ENCODE measurements at regions not wholly inside any gene's neighbourhood (a gene's known extent, or its start where the extent isn't known, plus 50 kb on each side); places are given as distances from the start of the nearest gene placed in this dataset.

GRCh38 chr7:155147624-155148023, 77.5 kb downstream of the HTR5A start:
- Histone ChIP-seq H3K4me3 (no peak overlapping the region), H3K9me3 (peaks cover 4% of the 10 kb centered on the region), H3K36me3 (ENCODE audit: low read depth) (no peaks in the 10 kb centered on the region), H3K4me1 (ENCODE audit: low read depth) (no peaks in the 10 kb centered on the region)
- no peak for TF ChIP-seq CTCF (IDR thresholded peaks at IDR 0.05)
- intact Hi-C loops (cut with DNase I, micrococcal nuclease), result no loop called here
- no peak for DNase-seq
- ATAC-seq, result no peak

- Histone ChIP-seq H3K4me3 (no peak overlapping the region), H3K9me3 (peaks cover 4% of the 10 kb centered on the region), H3K36me3 (ENCODE audit: low read depth) (no peaks in the 10 kb centered on the region), H3K4me1 (ENCODE audit: low read depth) (no peaks in the 10 kb centered on the region)
- ATAC-seq (no peak), DNase-seq (no peak)
- intact Hi-C loops (cut with DNase I, micrococcal nuclease), result no loop called here
- TF ChIP-seq CTCF (IDR thresholded peaks at IDR 0.05), result no peak
These were observed 83.6 kb downstream of the HTR5A start for GRCh38 chr7:155153676-155154075.

GRCh38 chr7:155154586-155154985, 84.5 kb downstream of the HTR5A start:
- intact Hi-C loops (cut with DNase I, micrococcal nuclease), result no loop called here
- H3K36me3 ChIP-seq (ENCODE audit: low read depth), result no peaks in the 10 kb centered on the region
- H3K9me3 ChIP-seq, result peaks cover 4% of the 10 kb centered on the region
- no peak for TF ChIP-seq CTCF (IDR thresholded peaks at IDR 0.05)
- H3K4me1 ChIP-seq (ENCODE audit: low read depth), result no peaks in the 10 kb centered on the region
- no peak overlapping the region for H3K4me3 ChIP-seq
- DNase-seq (no peak), ATAC-seq (no peak)

- no peak for ATAC-seq
- Histone ChIP-seq H3K4me3 (no peak overlapping the region), H3K4me1 (ENCODE audit: low read depth) (no peaks in the 10 kb centered on the region), H3K9me3 (no peaks in the 10 kb centered on the region), H3K36me3 (ENCODE audit: low read depth) (no peaks in the 10 kb centered on the region)
- no peak for DNase-seq
- no peak for TF ChIP-seq CTCF (IDR thresholded peaks at IDR 0.05)
- intact Hi-C loops (cut with DNase I, micrococcal nuclease), result no loop called here
These were observed 91.6 kb downstream of the HTR5A start for GRCh38 chr7:155161690-155162089.

- DNase-seq (no peak), ATAC-seq (no peak)
- Histone ChIP-seq H3K9me3 (no peaks in the 10 kb centered on the region), H3K36me3 (ENCODE audit: low read depth) (no peaks in the 10 kb centered on the region), H3K4me3 (no peak overlapping the region), H3K4me1 (ENCODE audit: low read depth) (no peaks in the 10 kb centered on the region)
- intact Hi-C loops (cut with DNase I, micrococcal nuclease), result no loop called here
- TF ChIP-seq CTCF (IDR thresholded peaks at IDR 0.05), result no peak
These were observed 92.3 kb downstream of the HTR5A start for GRCh38 chr7:155162422-155162821.

- Histone ChIP-seq H3K4me3 (no peak overlapping the region), H3K4me1 (ENCODE audit: low read depth) (no peaks in the 10 kb centered on the region), H3K36me3 (ENCODE audit: low read depth) (no peaks in the 10 kb centered on the region), H3K9me3 (no peaks in the 10 kb centered on the region)
- no peak for DNase-seq
- no peak for ATAC-seq
- no peak for TF ChIP-seq CTCF (IDR thresholded peaks at IDR 0.05)
- intact Hi-C loops (cut with DNase I, micrococcal nuclease), result no loop called here
These were observed 93.6 kb downstream of the HTR5A start for GRCh38 chr7:155163696-155164095.
